HepG2 (cell line): ENCODE measurements at regions not wholly inside any gene's neighbourhood (a gene's known extent, or its start where the extent isn't known, plus 50 kb on each side); places are given as distances from the start of the nearest gene placed in this dataset.

Experiments used
- ATAC-seq: fragments of 200-7000 bp; cut with Tn5 transposase; 3 replicates; pipeline ENCODE4 v1.9.1; 2020; ENCODE audit warnings: mild to moderate bottlenecking, moderate library complexity
- BruUV-seq: library from RNA; stranded (reverse); fragments of 400-500 nt; replicated peaks from 2 replicates; lab custom pipeline; 2021; lab: Mats Ljungman, UMichigan
- CTCF ChIA-PET: fragments of 300-600 bp; formaldehyde crosslinking; extraction: SDS; loops from one replicate; lab custom pipeline; 2021; ENCODE audit warnings: low total read pairs, inconsistent platforms, low intra/inter-chr PET ratio; lab: Yijun Ruan, JAX
- POLR2A ChIA-PET: fragments of 350-600 bp; sonication (Branson Sonifier 250); formaldehyde crosslinking; loops from one replicate; lab custom pipeline; 2020; ENCODE audit warnings: antibody characterized with exemption, inconsistent platforms; lab: Yijun Ruan, JAX
- DNase-seq: peaks from one replicate; pipeline ENCODE4 v3.0.0-alpha.2; 2015; ENCODE audit warnings: low spot score
- FAIRE-seq: peaks from 3 replicates; lab custom pipeline; 2011; peaks lifted over from hg19 to GRCh38; lab: Jason Lieb, UNC
- H2AFZ ChIP-seq: one replicate; pipeline ENCODE4 v1.6.1; 2011; ENCODE audit warnings: low read length, inconsistent platforms
- H3K27ac ChIP-seq: fragments of 300-600 bp; 3 replicates; pipeline ENCODE4 v1.8.0; 2011; ENCODE audit warnings: mixed run types, mild to moderate bottlenecking, mixed read lengths, low read length, inconsistent platforms; ENCODE audit not compliant: insufficient read depth; ENCODE audit errors: extremely low read length
- H3K27me3 ChIP-seq, 2 experiments: fragments of 200-600 bp in 1 of 2; 2 replicates in 1 of 2; 3 replicates in 1 of 2; pipeline versions ENCODE4 v1.6.0 to v1.8.0; 2011; ENCODE audit warnings: low read length in 2 of 2, mild to moderate bottlenecking in 2 of 2, moderate library complexity in 2 of 2, inconsistent platforms in 1 of 2; ENCODE audit not compliant: insufficient read depth in 2 of 2, control insufficient read depth in 1 of 2
- H3K36me3 ChIP-seq, 2 experiments: fragments of 200-600 bp in 1 of 2; replicated peaks in 1 of 2; 2 replicates in 1 of 2; 3 replicates in 1 of 2; pipeline versions ENCODE4 v1.5.1 to v1.8.0; 2011; ENCODE audit warnings: low read length in 2 of 2, inconsistent platforms in 1 of 2; ENCODE audit not compliant: insufficient read depth in 2 of 2, control insufficient read depth in 1 of 2
- H3K4me1 ChIP-seq: 2 replicates; pipeline ENCODE4 v1.5.1; 2012; ENCODE audit warnings: low read length, inconsistent platforms; ENCODE audit not compliant: insufficient read depth
- H3K4me2 ChIP-seq: 2 replicates; pipeline ENCODE4 v1.6.0; 2011; ENCODE audit warnings: low read depth, low read length, inconsistent platforms
- H3K4me3 ChIP-seq, 3 experiments: fragments of 200-600 bp in 1 of 3; sonication (generic), shearing (Covaris generic) in 1 of 3; replicated peaks in 1 of 3; 2 replicates each; pipeline ENCODE4 v1.5.1; 2011 to 2016; ENCODE audit warnings: low read length in 3 of 3, inconsistent platforms in 2 of 3, low read depth in 2 of 3, mild to moderate bottlenecking in 2 of 3, control low read depth in 1 of 3, mixed read lengths in 1 of 3; ENCODE audit not compliant: insufficient read depth in 1 of 3
- H3K79me2 ChIP-seq: one replicate; pipeline ENCODE4 v1.6.1; 2011; ENCODE audit warnings: low read length, inconsistent platforms; ENCODE audit not compliant: insufficient read depth
- H3K9ac ChIP-seq: 2 replicates; pipeline ENCODE4 v1.6.0; 2011; ENCODE audit warnings: mild to moderate bottlenecking, low read depth, low read length, inconsistent platforms; ENCODE audit not compliant: insufficient read depth
- H3K9me3 ChIP-seq: 2 replicates; pipeline ENCODE4 v1.5.1; 2012; ENCODE audit warnings: mild to moderate bottlenecking, low read length
- H4K20me1 ChIP-seq: 2 replicates; pipeline ENCODE4 v1.6.0; 2011; ENCODE audit warnings: inconsistent platforms, mild to moderate bottlenecking, low read length, moderate library complexity; ENCODE audit not compliant: insufficient read depth
- ARID2 ChIP-seq: sonication (generic); formaldehyde crosslinking; IDR thresholded peaks from 2 replicates; pipeline ENCODE4 v1.8.1; 2022; ENCODE audit warnings: mild to moderate bottlenecking, missing genetic modification reagents, borderline replicate concordance
- ATAD3A ChIP-seq: sonication (generic); formaldehyde crosslinking; IDR thresholded peaks from 2 replicates; pipeline ENCODE4 v1.4.0; 2020; ENCODE audit warnings: missing genetic modification reagents
- CEBPG ChIP-seq: IDR thresholded peaks from 2 replicates; pipeline ENCODE4 v1.6.1; 2016
- HMGA1 ChIP-seq: sonication (generic); formaldehyde crosslinking; conservative IDR thresholded peaks from 2 replicates; pipeline ENCODE4 v1.4.0; 2020; ENCODE audit warnings: missing genetic modification reagents
- HNRNPK ChIP-seq: fragments of 200-400 bp; formaldehyde crosslinking; IDR thresholded peaks from 2 replicates; pipeline ENCODE4 v1.6.1; 2018; ENCODE audit warnings: low read length, low read depth, moderate library complexity, mild to moderate bottlenecking; ENCODE audit not compliant: poor library complexity, severe bottlenecking
- ISL2 ChIP-seq: sonication (generic); formaldehyde crosslinking; IDR thresholded peaks from 2 replicates; pipeline ENCODE4 v1.5.0; 2020; ENCODE audit warnings: missing genetic modification reagents
- KAT7 ChIP-seq: IDR thresholded peaks from 2 replicates; pipeline ENCODE4 v1.6.1; 2018; ENCODE audit warnings: borderline replicate concordance, missing compliant biosample characterization
- KDM1A ChIP-seq: IDR thresholded peaks from 2 replicates; pipeline ENCODE4 v1.6.1; 2016; ENCODE audit warnings: missing compliant biosample characterization
- TMF1 ChIP-seq: sonication (generic); formaldehyde crosslinking; IDR thresholded peaks from 2 replicates; pipeline ENCODE4 v1.8.1; 2022; ENCODE audit warnings: low read depth, missing genetic modification reagents
- ZFY ChIP-seq: sonication (generic); formaldehyde crosslinking; IDR thresholded peaks from 2 replicates; pipeline ENCODE4 v1.4.0; 2020; ENCODE audit warnings: missing genetic modification reagents
- ZIK1 ChIP-seq: sonication (generic); formaldehyde crosslinking; IDR thresholded peaks from 2 replicates; pipeline ENCODE4 v1.5.0; 2020; ENCODE audit warnings: mild to moderate bottlenecking, low read depth, missing genetic modification reagents, borderline replicate concordance
- ZNF124 ChIP-seq: sonication (generic); formaldehyde crosslinking; IDR thresholded peaks from 2 replicates; pipeline ENCODE4 v1.4.0; 2020; ENCODE audit warnings: missing genetic modification reagents
- ZNF577 ChIP-seq: sonication (generic); formaldehyde crosslinking; IDR thresholded peaks from 2 replicates; pipeline ENCODE4 v1.4.0; 2020; ENCODE audit warnings: mild to moderate bottlenecking, low read depth, missing genetic modification reagents, borderline replicate concordance
- ZNF891 ChIP-seq: sonication (generic); formaldehyde crosslinking; IDR thresholded peaks from 2 replicates; pipeline ENCODE4 v1.5.0; 2020; ENCODE audit warnings: mild to moderate bottlenecking, missing genetic modification reagents
- WGBS: methylation state at CpG from one replicate; pipeline ENCODE4 v1.1.6; 2017; ENCODE audit warnings: low lambda C conversion rate; 5-methylcytosine and 5-hydroxymethylcytosine counted together
- in situ Hi-C: cut with HindIII; loops from 2 replicates; pipeline ENCODE4 v1.10.0; 2017; ENCODE audit warnings: low pct_unique_long_range_greater_than_20kb; ENCODE audit not compliant: extremely low pct_ligation_motif_present
- intact Hi-C: fragments of 100-400 bp; cut with micrococcal nuclease; formaldehyde crosslinking; loops from one replicate; pipeline ENCODE4 v1.10.0; 2022; ENCODE audit not compliant: unreplicated experiment

- no peak for TF ChIP-seq KDM1A
- no peak for TF ChIP-seq ZNF124
- no peak for TF ChIP-seq ZFY
- no peak for TF ChIP-seq ATAD3A (CRISPR knock-in tag)
- TF ChIP-seq KAT7 (CRISPR knock-in tag), result no peak
- TF ChIP-seq ISL2 (CRISPR knock-in tag), result no peak
- TF ChIP-seq ZNF577 (CRISPR knock-in tag), result no peak
- TF ChIP-seq ARID2 (CRISPR knock-in tag), result no peak
- TF ChIP-seq ZNF891 (CRISPR knock-in tag), result no peak
- TF ChIP-seq HMGA1 (CRISPR knock-in tag), result no peak
- no peak for TF ChIP-seq CEBPG (CRISPR knock-in tag)
- no peak for TF ChIP-seq ZIK1
- no peak for TF ChIP-seq TMF1 (CRISPR knock-in tag)
- no peak for TF ChIP-seq HNRNPK
- no peak overlapping the region for H3K4me2 ChIP-seq
- ATAC-seq (no peak), DNase-seq (no peak), FAIRE-seq (no peak)
- H3K9me3 ChIP-seq, result no peaks in the 10 kb centered on the region
- H3K27me3 ChIP-seq, result no peaks in the 10 kb centered on the region
- in situ Hi-C loops, result no loop called here
- H3K79me2 ChIP-seq, result no peaks in the 10 kb centered on the region
- ChIA-PET POLR2A (no interaction called here), CTCF (no interaction called here)
- H3K27ac ChIP-seq, result no peak overlapping the region
- H2AFZ ChIP-seq, result no peak overlapping the region
- no TSS peak for BruUV-seq
- H3K36me3 ChIP-seq, result no peaks in the 10 kb centered on the region
- no peaks in the 10 kb centered on the region for H4K20me1 ChIP-seq
- no peaks in the 10 kb centered on the region for H3K4me1 ChIP-seq
- no peak overlapping the region for H3K9ac ChIP-seq
- intact Hi-C loops, result no loop called here
- H3K4me3 ChIP-seq, result no peak overlapping the region
- 0% methylated on average over 1 of the region's 1 CpG for WGBS
Observed at GRCh38 chr4:104881136-104881886, 265.4 kb upstream of the TET2 start.
